HG02981 (cell line): ENCODE measurements at regions not wholly inside any gene's neighbourhood (a gene's known extent, or its start where the extent isn't known, plus 50 kb on each side); places are given as distances from the start of the nearest gene placed in this dataset.
"Not testable (repeated sequence)": the region's sequence is repeated elsewhere in the genome, so short reads cannot be mapped to it uniquely, and the experiment has no call there.

Source experiments
- ATAC-seq: cut with Tn5 transposase; IDR thresholded peaks from one replicate; pipeline ENCODE4 v1.9.1; 2021; ENCODE audit warnings: mild to moderate bottlenecking, moderate library complexity; ENCODE audit not compliant: unreplicated experiment

DNA sequence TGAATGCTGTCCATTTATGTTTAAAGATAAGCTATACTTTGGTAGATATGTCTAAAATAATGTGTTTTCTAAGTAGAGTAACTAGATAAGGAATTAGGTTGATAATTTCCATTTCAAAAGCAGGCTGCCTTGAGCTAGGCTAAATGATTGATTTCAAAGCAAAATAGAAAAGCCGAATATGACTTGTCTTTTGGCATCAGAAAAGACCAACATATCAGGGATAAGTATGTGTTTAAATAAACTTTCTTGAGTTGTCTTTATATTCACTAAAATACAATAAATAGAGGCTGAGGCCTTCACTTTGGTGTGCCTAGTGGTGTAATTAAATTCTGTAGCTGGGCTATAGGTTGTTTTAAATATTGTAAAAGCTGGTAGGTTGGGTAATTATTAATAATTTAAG, 569.0 kb downstream of the TAF11L14 start:
- ATAC-seq = no peak

DNA sequence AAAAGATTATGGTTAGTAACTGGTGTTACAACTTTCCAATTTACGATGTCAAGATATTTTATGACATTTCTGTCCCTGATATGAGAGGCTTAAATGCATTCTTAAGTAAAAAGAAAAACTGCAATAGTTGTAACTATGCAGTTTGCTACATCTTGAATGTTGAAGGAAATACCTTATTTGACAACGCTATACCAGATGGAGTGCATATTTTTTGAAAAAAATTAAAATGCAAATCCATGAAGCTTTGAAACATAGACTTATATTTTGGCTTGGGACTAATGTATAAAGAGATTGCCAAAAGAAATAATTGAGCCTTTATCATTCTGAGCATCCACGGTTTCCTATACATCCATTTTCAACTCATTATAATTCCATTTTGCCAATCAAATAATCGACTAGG, 579.4 kb downstream of the TAF11L14 start:
- no peak for ATAC-seq

GRCh38 chr5:18216016-18216415, 581.8 kb downstream of the TAF11L14 start:
- ATAC-seq = no peak

DNA sequence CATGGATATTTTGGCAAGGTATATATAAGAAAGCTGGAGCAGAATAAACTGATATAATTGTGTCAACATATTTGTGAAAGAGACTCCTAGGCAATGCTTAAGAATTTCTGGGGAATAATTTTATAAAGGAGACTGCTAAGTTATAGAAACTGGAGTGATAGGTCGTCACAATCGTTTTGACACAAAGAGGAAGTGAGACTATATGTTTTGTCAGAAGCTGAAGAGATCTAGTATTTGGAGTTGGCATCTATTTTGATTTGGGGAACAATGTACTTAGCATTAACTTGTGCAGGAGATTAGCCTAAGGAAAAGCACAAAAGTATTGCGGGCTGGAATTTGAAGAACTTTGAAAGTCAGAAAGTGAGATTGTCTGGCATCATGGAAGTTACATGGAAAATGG, 582.5 kb downstream of the TAF11L14 start:
- no peak for ATAC-seq

DNA sequence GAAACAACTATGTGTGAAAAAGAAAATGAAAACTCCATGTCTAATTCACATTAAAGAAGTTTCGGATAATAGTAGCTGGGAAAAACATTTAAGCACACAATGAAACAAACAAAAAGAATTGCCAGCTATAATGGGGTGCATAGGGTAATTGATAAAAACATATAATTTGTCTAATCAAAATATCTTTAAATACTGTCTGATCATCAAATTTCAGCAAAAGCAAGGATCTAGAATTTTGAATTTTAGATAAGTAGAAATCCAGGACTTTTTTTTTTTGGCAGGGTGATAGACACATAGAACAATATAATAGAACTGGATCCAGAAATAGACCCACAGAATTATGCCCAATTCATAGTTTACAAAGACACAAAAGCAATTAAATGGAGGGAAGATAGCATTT, 585.0 kb downstream of the TAF11L14 start:
- ATAC-seq = no peak

GRCh38 chr5:18220631-18221030, 586.4 kb downstream of the TAF11L14 start:
- ATAC-seq = no peak

GRCh38 chr5:18236386-18236785, 602.1 kb downstream of the TAF11L14 start:
- no peak for ATAC-seq

DNA sequence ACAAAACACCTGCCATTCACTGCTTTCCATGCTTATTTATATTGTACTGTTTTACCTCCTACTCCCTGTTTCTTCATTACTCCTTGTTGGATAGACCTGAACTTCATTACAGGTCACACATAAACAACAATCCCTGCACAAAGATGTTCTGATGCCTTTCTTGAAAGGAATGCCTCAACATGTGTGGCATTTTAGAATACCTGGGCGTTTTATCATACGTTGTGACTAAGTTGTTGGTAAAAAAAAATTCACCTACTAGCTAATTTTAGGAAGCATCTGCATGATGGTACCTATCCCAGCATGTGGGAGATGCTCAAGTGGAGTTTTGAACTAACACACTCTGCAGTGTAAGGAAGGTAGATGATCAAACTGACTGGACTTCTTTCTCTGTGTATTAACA, 604.1 kb downstream of the TAF11L14 start:
- ATAC-seq = no peak

GRCh38 chr5:18240971-18241370, 606.7 kb downstream of the TAF11L14 start:
- no peak for ATAC-seq

GRCh38 chr5:18243846-18244245, 609.6 kb downstream of the TAF11L14 start:
- no peak for ATAC-seq

DNA sequence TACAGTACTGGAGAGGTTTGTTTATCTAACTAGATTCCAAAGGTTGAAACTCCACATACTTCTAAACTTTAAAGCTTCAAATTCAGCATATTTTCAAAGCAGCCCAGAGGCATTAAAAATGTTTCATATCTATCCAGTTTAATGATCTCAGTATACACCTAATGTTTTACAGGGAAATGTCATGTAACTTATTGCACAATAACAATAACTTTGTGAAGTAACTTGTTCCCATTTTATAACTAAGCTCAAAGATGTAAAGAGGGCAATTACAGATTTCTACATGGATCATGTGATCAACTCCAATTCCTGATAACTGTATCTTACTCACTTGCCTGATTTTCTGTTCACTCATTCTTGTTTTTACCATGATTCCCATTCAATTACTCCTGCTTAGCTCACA, 610.0 kb downstream of the TAF11L14 start:
- no peak for ATAC-seq

GRCh38 chr5:18252559-18252958, 618.3 kb downstream of the TAF11L14 start:
- ATAC-seq = no peak

GRCh38 chr5:18264126-18264882, 630.0 kb downstream of the TAF11L14 start:
- ATAC-seq = no peak

- no peak for ATAC-seq
These were observed 636.5 kb downstream of the TAF11L14 start for GRCh38 chr5:18270635-18271338.

DNA sequence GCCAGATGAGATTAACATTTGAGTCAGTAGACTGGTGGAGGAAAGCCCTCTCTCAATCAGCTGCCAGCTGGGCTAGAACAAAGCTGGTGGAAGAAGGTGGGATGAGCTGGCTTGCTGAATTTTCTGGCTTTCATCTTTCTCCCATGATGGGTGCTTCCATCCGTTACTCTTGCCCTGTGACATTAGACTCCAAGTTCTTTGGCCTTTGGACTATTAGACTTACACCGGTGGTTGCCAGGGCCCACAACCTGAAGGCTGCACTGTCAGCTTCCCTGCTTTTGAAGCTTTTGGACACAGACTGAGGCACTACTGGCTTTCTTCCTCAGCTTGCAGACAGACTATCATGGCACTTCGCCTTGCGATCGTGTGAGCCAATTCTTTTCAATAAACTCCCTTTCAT, 642.7 kb downstream of the TAF11L14 start:
- no peak for ATAC-seq

DNA sequence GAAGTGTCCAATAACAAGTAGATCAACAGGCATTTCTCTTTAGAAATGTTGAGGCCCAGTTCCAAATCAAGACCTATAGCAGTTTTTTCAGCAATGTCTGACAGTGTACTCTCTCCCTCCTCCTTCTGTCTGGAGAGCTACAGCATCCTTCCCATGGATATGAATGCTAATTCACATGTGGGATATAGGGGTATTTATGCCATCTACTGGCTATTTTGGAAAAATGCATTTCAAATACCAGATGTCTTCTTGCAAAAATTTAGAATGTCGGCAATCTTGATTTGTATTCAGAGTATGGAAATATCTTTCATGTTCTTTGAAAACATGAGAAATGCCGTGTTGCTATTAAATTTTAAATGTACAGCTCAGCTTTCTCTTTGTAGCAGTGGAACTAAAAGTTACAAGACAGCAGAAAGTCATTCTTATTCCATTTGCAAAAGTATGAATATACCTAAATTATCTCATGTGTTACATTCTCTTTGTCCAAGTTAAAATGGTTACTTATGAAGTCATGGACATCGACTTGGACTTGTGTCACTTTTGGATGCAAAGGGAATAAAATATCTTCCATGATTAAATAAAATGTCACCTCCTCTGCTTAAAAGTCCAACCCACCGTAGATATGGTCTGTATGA, 647.8 kb downstream of the TAF11L14 start:
- ATAC-seq = no peak

DNA sequence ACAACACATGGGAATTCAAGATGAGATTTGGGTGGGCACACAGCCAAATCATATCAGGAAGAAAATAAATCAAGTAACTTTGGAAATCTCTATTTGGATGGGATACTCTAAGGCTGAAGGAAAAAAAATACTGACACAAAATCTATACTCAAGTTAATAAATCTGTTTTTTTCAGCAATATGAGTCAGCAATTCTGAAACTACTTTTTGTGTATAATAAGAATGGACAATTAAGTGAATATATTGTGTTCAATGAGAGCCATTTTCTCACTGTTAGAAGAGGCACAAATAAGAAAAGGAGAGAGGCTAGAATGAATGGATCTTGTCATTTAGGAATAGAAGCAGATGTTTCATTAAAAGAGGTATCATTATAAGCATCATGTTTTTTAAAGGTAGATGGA, 651.0 kb downstream of the TAF11L14 start:
- ATAC-seq = no peak

GRCh38 chr5:18292146-18292545, 657.9 kb downstream of the TAF11L14 start:
- no peak for ATAC-seq

DNA sequence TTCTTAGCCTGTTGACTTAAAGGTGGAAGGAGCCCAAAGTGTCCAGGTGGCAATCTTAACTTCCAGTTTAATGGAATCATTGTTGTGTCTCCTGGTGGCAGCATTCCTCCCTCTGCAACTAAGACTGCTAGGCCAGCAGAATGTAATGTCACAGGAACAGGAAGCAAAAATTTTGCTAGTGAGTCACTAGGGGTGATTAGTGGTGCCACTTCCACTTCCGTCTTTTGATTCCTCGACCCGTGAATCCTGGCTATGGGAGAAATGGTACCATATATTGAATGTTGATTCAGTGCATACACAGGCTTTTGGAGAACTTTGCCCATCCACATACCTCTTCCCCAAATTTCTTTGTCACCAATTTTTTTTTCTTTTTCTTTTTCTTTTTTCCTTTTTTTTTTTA, 661.4 kb downstream of the TAF11L14 start:
- ATAC-seq = not testable (repeated sequence)

DNA sequence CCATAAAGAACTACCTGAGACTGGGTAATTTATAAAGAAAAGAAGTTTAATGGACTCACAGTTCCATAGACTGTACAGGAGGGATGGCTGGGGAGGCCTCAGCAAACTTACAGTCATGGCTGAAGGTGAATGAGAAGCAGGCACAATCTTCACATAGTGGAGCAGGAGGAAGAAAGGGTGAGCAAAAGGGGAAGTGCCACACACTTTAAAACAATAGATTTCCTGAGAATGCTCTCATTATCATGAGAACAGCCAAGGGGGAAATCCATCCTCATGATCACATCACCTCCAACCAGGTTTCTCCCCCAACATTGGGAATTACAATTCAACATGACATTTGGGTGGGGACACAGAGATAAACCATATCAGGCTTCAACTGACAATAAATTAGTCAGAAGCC, 664.9 kb downstream of the TAF11L14 start:
- ATAC-seq = no peak

DNA sequence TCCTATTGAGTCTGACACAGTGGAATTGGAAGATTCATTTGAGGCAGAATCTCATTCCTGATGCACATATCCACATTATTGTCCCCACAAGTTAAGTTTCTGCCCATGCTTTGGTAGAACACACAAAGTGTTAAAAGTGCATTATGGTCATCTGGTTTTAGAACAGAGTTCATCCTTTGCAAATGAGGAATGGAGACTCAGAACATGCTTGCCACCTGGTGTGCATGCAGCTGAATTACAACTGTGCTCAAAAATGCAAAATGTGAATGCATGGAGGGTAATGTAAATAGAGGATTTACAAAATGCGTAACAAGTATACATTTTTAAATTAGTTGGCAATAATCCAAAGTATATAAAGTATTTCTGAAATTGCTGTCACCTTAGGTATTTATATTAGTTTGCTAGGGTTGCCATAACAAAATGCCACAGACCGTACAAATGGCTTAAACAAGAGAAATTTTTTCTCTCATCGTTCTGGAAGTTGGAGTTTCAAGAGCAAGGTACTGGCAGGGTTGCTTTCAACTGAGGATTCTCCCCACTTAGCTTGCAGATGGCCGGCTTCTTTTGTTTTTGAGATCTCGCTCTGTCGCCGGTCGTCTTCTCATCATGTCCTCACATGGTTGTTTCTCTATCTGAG, 671.1 kb downstream of the TAF11L14 start:
- peak; percentile 79 for ATAC-seq

DNA sequence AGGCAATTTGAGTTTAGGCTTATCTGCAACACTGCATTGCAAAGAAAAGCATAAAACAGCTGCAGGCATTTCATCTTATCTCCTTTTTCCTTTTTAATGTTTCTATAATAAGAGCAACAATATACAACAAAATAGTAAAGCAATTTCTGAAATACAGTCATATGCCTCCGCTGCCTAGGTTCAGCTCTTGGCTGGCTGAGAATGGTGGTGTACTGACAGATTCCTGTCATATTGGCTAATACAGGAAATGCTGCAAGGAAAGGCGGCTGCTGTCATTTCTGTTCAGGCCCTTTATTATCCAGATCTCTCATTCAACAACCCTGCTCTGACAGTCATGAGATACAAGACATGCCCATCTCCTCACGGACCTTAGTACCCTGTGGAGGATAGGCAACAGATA, 677.0 kb downstream of the TAF11L14 start:
- ATAC-seq = no peak
